Liver (tissue), 7 donors: ENCODE measurements at regions not wholly inside any gene's neighbourhood (a gene's known extent, or its start where the extent isn't known, plus 50 kb on each side); places are given as distances from the start of the nearest gene placed in this dataset.

Experiments
- DNase-seq: peaks from one replicate; pipeline ENCODE4 v3.0.0-alpha.2; 2017; ENCODE audit warnings: low spot score
- H3K27ac ChIP-seq, 2 donors: one replicate each; pipeline ENCODE4 v1.7.0; 2013; ENCODE audit warnings: inconsistent platforms in 2 of 2, low read length in 2 of 2, control low read depth in 1 of 2, low read depth in 1 of 2, mild to moderate bottlenecking in 1 of 2
- H3K27me3 ChIP-seq, 4 donors: one replicate each; pipeline versions ENCODE4 v1.6.1 to v1.7.0; 2013; ENCODE audit warnings: low read length in 3 of 4, inconsistent platforms in 1 of 4, mild to moderate bottlenecking in 1 of 4, moderate library complexity in 1 of 4; ENCODE audit not compliant: control insufficient read depth in 4 of 4, insufficient read depth in 4 of 4
- H3K36me3 ChIP-seq, 4 donors: one replicate each; pipeline versions ENCODE4 v1.6.1 to v1.7.0; 2013; ENCODE audit warnings: low read length in 3 of 4, mild to moderate bottlenecking in 3 of 4, low read depth in 1 of 4, moderate library complexity in 1 of 4; ENCODE audit not compliant: control insufficient read depth in 4 of 4, insufficient read depth in 3 of 4
- H3K4me1 ChIP-seq, 4 donors: one replicate each; pipeline versions ENCODE4 v1.6.1 to v1.7.0; 2013; ENCODE audit warnings: low read length in 3 of 4, mild to moderate bottlenecking in 3 of 4, moderate library complexity in 1 of 4; ENCODE audit not compliant: control insufficient read depth in 4 of 4, insufficient read depth in 4 of 4
- H3K4me3 ChIP-seq, 3 donors: one replicate each; pipeline versions ENCODE4 v1.6.1 to v1.7.0; 2013; ENCODE audit warnings: low read length in 3 of 3, control low read depth in 1 of 3, low read depth in 1 of 3, mild to moderate bottlenecking in 1 of 3
- H3K9ac ChIP-seq, 2 donors: one replicate each; pipeline ENCODE4 v1.7.0; 2013; ENCODE audit warnings: low read length in 2 of 2, mild to moderate bottlenecking in 2 of 2, moderate library complexity in 2 of 2, control low read depth in 1 of 2, low read depth in 1 of 2
- H3K9me3 ChIP-seq, 4 donors: one replicate each; pipeline versions ENCODE4 v1.6.1 to v1.7.0; 2013; ENCODE audit warnings: low read length in 3 of 4; ENCODE audit not compliant: control insufficient read depth in 4 of 4
- ATF3 ChIP-seq: IDR thresholded peaks from 2 replicates; pipeline ENCODE4 v1.6.1; 2016; ENCODE audit warnings: antibody characterized with exemption
- EGR1 ChIP-seq, 2 donors: IDR thresholded peaks; 2 replicates each; pipeline ENCODE4 v1.6.1; 2016 to 2018; ENCODE audit warnings: antibody characterized with exemption in 2 of 2, low read depth in 2 of 2
- FOXA1 ChIP-seq: IDR thresholded peaks from 2 replicates; pipeline ENCODE4 v1.6.1; 2016; ENCODE audit warnings: antibody characterized with exemption
- FOXA2 ChIP-seq: IDR thresholded peaks from 2 replicates; pipeline ENCODE4 v1.6.1; 2016; ENCODE audit warnings: antibody characterized with exemption
- GABPA ChIP-seq, 2 donors: IDR thresholded peaks in 1 of 2; conservative IDR thresholded peaks in 1 of 2; 2 replicates each; pipeline ENCODE4 v1.6.1; 2016; ENCODE audit warnings: antibody characterized with exemption in 2 of 2, mild to moderate bottlenecking in 1 of 2, moderate library complexity in 1 of 2
- HNF4A ChIP-seq, 2 donors: conservative IDR thresholded peaks; 2 replicates each; pipeline ENCODE4 v1.6.1; 2016; ENCODE audit warnings: antibody characterized with exemption in 2 of 2, mild to moderate bottlenecking in 2 of 2
- HNF4G ChIP-seq: IDR thresholded peaks from 2 replicates; pipeline ENCODE4 v1.6.1; 2016; ENCODE audit warnings: antibody characterized with exemption
- JUND ChIP-seq, 2 donors: IDR thresholded peaks; 2 replicates each; pipeline ENCODE4 v1.6.1; 2016; ENCODE audit warnings: antibody characterized with exemption in 2 of 2
- MAX ChIP-seq: IDR thresholded peaks from 2 replicates; pipeline ENCODE4 v1.6.1; 2016; ENCODE audit warnings: antibody characterized with exemption
- NR2F2 ChIP-seq: IDR thresholded peaks from 2 replicates; pipeline ENCODE4 v1.6.1; 2016; ENCODE audit warnings: antibody characterized with exemption
- RAD21 ChIP-seq, 2 donors: IDR thresholded peaks; 2 replicates each; pipeline ENCODE4 v1.6.1; 2016; ENCODE audit warnings: antibody characterized with exemption in 2 of 2, mild to moderate bottlenecking in 2 of 2
- REST ChIP-seq: IDR thresholded peaks from 2 replicates; pipeline ENCODE4 v1.6.1; 2016; ENCODE audit warnings: antibody characterized with exemption, mild to moderate bottlenecking
- RXRA ChIP-seq, 2 donors: IDR thresholded peaks; 2 replicates each; pipeline ENCODE4 v1.6.1; 2017 to 2018; ENCODE audit warnings: antibody characterized with exemption in 2 of 2, mild to moderate bottlenecking in 1 of 2
- SP1 ChIP-seq: IDR thresholded peaks from 2 replicates; pipeline ENCODE4 v1.6.1; 2018; ENCODE audit warnings: antibody characterized with exemption, mild to moderate bottlenecking
- TAF1 ChIP-seq: conservative IDR thresholded peaks from 2 replicates; pipeline ENCODE4 v1.6.1; 2016; ENCODE audit warnings: antibody characterized with exemption, mild to moderate bottlenecking
- YY1 ChIP-seq: IDR thresholded peaks from 2 replicates; pipeline ENCODE4 v1.6.1; 2016; ENCODE audit warnings: antibody characterized with exemption, mild to moderate bottlenecking
- ZBTB33 ChIP-seq: IDR thresholded peaks from 2 replicates; pipeline ENCODE4 v1.6.1; 2016; ENCODE audit warnings: antibody characterized with exemption
- WGBS: extraction: QIAGEN DNeasy Blood & Tissue Kit; methylation state at CpG from one replicate; pipeline ENCODE4 v1.1.7; 2013; 5-methylcytosine and 5-hydroxymethylcytosine counted together
- donor health status: healthy.
- donor health status: healthy.
- donor health status: healthy.
- donor health status: healthy.

- 69% methylated on average over 2 of the region's 2 CpGs for WGBS
- Histone ChIP-seq H3K36me3 (no peaks in the 10 kb centered on the region), H3K27ac (no peak overlapping the region), H3K27me3 (peaks cover 0 to 2% (median 0%) of the 10 kb centered on the region in 4 donors), H3K9me3 (no peaks in the 10 kb centered on the region), H3K4me3 (no peak overlapping the region), H3K9ac (no peak overlapping the region), H3K4me1 (no peaks in the 10 kb centered on the region)
- DNase-seq, result no peak
- TF ChIP-seq EGR1 (IDR thresholded peaks at IDR 0.05; ENCODE audit: low read depth in 2 of 2), result no peak
- TF ChIP-seq GABPA (IDR thresholded peaks at IDR 0.05 in 1 of 2, conservative IDR thresholded peaks at IDR 0.05 in 1 of 2), result no peak
- no peak for TF ChIP-seq JUND (IDR thresholded peaks at IDR 0.05)
- no peak for TF ChIP-seq FOXA1
- no peak for TF ChIP-seq ATF3
- TF ChIP-seq TAF1, result no peak
- no peak for TF ChIP-seq HNF4A (conservative IDR thresholded peaks at IDR 0.05)
- TF ChIP-seq REST, result no peak
- no peak for TF ChIP-seq YY1
- no peak for TF ChIP-seq ZBTB33
- TF ChIP-seq FOXA2, result no peak
- no peak for TF ChIP-seq HNF4G
- no peak for TF ChIP-seq SP1
- TF ChIP-seq NR2F2, result no peak
- TF ChIP-seq RAD21 (IDR thresholded peaks at IDR 0.05), result no peak
- TF ChIP-seq RXRA (IDR thresholded peaks at IDR 0.05), result no peak
Observed at GRCh38 chr5:24289582-24290335, 355.0 kb downstream of the CDH10 start.

- DNase-seq, result no peak
- no peak overlapping the region for H3K4me3 ChIP-seq
- H3K27me3 ChIP-seq, result peaks cover 0 to 2% (median 0%) of the 10 kb centered on the region in 4 donors
- no peak overlapping the region for H3K27ac ChIP-seq
- no peaks in the 10 kb centered on the region for H3K9me3 ChIP-seq
- H3K4me1 ChIP-seq, result no peaks in the 10 kb centered on the region
- H3K9ac ChIP-seq, result no peak overlapping the region
- no peaks in the 10 kb centered on the region for H3K36me3 ChIP-seq
- TF ChIP-seq REST (no peak), ATF3 (no peak), TAF1 (no peak), RAD21 (IDR thresholded peaks at IDR 0.05) (no peak), RXRA (IDR thresholded peaks at IDR 0.05) (no peak), NR2F2 (no peak), HNF4A (conservative IDR thresholded peaks at IDR 0.05) (no peak), JUND (IDR thresholded peaks at IDR 0.05) (no peak), MAX (no peak)
- 78% methylated on average over 1 of the region's 1 CpG for WGBS
Observed at GRCh38 chr5:24290536-24290935, 354.2 kb downstream of the CDH10 start.
